SK-N-SH (cell line): ENCODE measurements at regions not wholly inside any gene's neighbourhood (a gene's known extent, or its start where the extent isn't known, plus 50 kb on each side); places are given as distances from the start of the nearest gene placed in this dataset.

Experiments
- CTCF ChIA-PET: fragments of 300-600, 350-600 bp; formaldehyde crosslinking; extraction: SDS; loops from one replicate; lab custom pipeline; 2021; lab: Yijun Ruan, JAX
- POLR2A ChIA-PET: fragments of 350-600 bp; sonication (Branson Sonifier 250); formaldehyde crosslinking; extraction: SDS; loops from one replicate; lab custom pipeline; 2020; ENCODE audit warnings: antibody characterized with exemption, inconsistent platforms; lab: Yijun Ruan, JAX
- DNase-seq: peaks from one replicate; pipeline ENCODE4 v3.0.0; 2012
- H2AFZ ChIP-seq: fragments of 200-600 bp; sonication (generic); 2 replicates; pipeline ENCODE4 v1.8.1; 2016; ENCODE audit warnings: antibody characterized with exemption, mild to moderate bottlenecking, low read depth
- H3F3A ChIP-seq: fragments of 200-600 bp; sonication (generic); replicated peaks from 2 replicates; pipeline ENCODE3; 2016; ENCODE audit warnings: antibody characterized with exemption, mild to moderate bottlenecking; ENCODE audit not compliant: insufficient read depth
- H3K27ac ChIP-seq, 2 experiments: fragments of 200-500 bp in 1 of 2; fragments of 200-600 bp in 1 of 2; sonication (Bioruptor generic) in 1 of 2; sonication (generic), shearing (Covaris generic) in 1 of 2; 2 replicates each; pipeline versions ENCODE4 v1.5.1 to v1.6.1; 2014 to 2016; ENCODE audit warnings: low read depth in 2 of 2, inconsistent platforms in 1 of 2, low read length in 1 of 2, mild to moderate bottlenecking in 1 of 2, mixed read lengths in 1 of 2
- H3K27me3 ChIP-seq: fragments of 200-600 bp; sonication (generic), shearing (Covaris generic); 2 replicates; pipeline ENCODE4 v1.6.1; 2016; ENCODE audit warnings: mixed run types; ENCODE audit not compliant: insufficient read depth
- H3K36me3 ChIP-seq, 2 experiments: fragments of 200-500 bp in 1 of 2; fragments of 200-600 bp in 1 of 2; sonication (Bioruptor generic) in 1 of 2; sonication (generic) in 1 of 2; replicated peaks in 1 of 2; 2 replicates each; pipeline versions ENCODE3 to v1.5.1; 2014 to 2016; ENCODE audit warnings: low read length in 1 of 2, mild to moderate bottlenecking in 1 of 2; ENCODE audit not compliant: insufficient read depth in 2 of 2, control insufficient read depth in 1 of 2
- H3K4me1 ChIP-seq, 2 experiments: fragments of 200-500 bp in 1 of 2; fragments of 200-600 bp in 1 of 2; sonication (Bioruptor generic) in 1 of 2; sonication (generic), shearing (Covaris generic) in 1 of 2; 2 replicates each; pipeline versions ENCODE4 v1.5.1 to v1.6.1; 2014 to 2016; ENCODE audit warnings: low read depth in 1 of 2, low read length in 1 of 2, mixed run types in 1 of 2; ENCODE audit not compliant: insufficient read depth in 2 of 2, control insufficient read depth in 1 of 2
- H3K4me2 ChIP-seq: fragments of 200-600 bp; sonication (generic), shearing (Covaris generic); 2 replicates; pipeline ENCODE4 v1.6.1; 2017; ENCODE audit warnings: mixed run types
- H3K4me3 ChIP-seq, 2 experiments: fragments of 200-500 bp in 1 of 2; fragments of 200-600 bp in 1 of 2; sonication (Bioruptor generic) in 1 of 2; sonication (generic), shearing (Covaris generic) in 1 of 2; 2 replicates each; pipeline versions ENCODE4 v1.5.1 to v1.8.1; 2014 to 2016; ENCODE audit warnings: low read depth in 2 of 2, inconsistent platforms in 1 of 2, low read length in 1 of 2, mild to moderate bottlenecking in 1 of 2, mixed read lengths in 1 of 2, moderate library complexity in 1 of 2
- H3K79me2 ChIP-seq: fragments of 200-600 bp; sonication (generic); 2 replicates; pipeline ENCODE4 v1.8.1; 2017; ENCODE audit warnings: mild to moderate bottlenecking; ENCODE audit not compliant: insufficient read depth
- H3K9ac ChIP-seq: fragments of 200-600 bp; sonication (generic); 2 replicates; pipeline ENCODE4 v1.6.1; 2017; ENCODE audit warnings: mixed run types
- H3K9me2 ChIP-seq: fragments of 200-600 bp; sonication (generic); 2 replicates; pipeline ENCODE4 v1.6.1; 2017; ENCODE audit warnings: mixed run types
- H3K9me3 ChIP-seq: fragments of 200-600 bp; sonication (generic); 2 replicates; pipeline ENCODE4 v1.6.1; 2017; ENCODE audit warnings: mixed run types, mild to moderate bottlenecking, moderate library complexity
- H4K20me1 ChIP-seq: fragments of 200-600 bp; sonication (generic); 2 replicates; pipeline ENCODE4 v1.6.1; 2017; ENCODE audit warnings: mild to moderate bottlenecking, mixed run types; ENCODE audit not compliant: insufficient read depth
- GABPA ChIP-seq: IDR thresholded peaks from 2 replicates; pipeline ENCODE4 v1.4.0; 2012; ENCODE audit warnings: low read depth, mild to moderate bottlenecking
- GATA2 ChIP-seq: sonication (generic); formaldehyde crosslinking; IDR thresholded peaks from 2 replicates; pipeline ENCODE4 v1.5.0; 2020; ENCODE audit warnings: mild to moderate bottlenecking, missing genetic modification reagents
- IRF3 ChIP-seq: fragments of 150-350 bp; IDR thresholded peaks from 2 replicates; pipeline ENCODE4 v1.6.1; 2016; ENCODE audit warnings: mild to moderate bottlenecking, low read depth, low read length
- MAX ChIP-seq: IDR thresholded peaks from 2 replicates; pipeline ENCODE4 v1.4.0; 2012; ENCODE audit warnings: low read depth
- REST ChIP-seq: IDR thresholded peaks from 2 replicates; pipeline ENCODE4 v1.6.1; 2012; ENCODE audit warnings: mild to moderate bottlenecking, low read depth, low read length, moderate library complexity
- RFX5 ChIP-seq: IDR thresholded peaks from 2 replicates; pipeline ENCODE4 v1.6.1; 2012; ENCODE audit warnings: mild to moderate bottlenecking, improper control_type of control experiment, low read length
- SIN3A ChIP-seq: IDR thresholded peaks from 2 replicates; pipeline ENCODE4 v1.6.1; 2012; ENCODE audit warnings: low read depth, mild to moderate bottlenecking, low read length, moderate library complexity, borderline replicate concordance
- SMC3 ChIP-seq: IDR thresholded peaks from 2 replicates; pipeline ENCODE4 v1.6.1; 2012; ENCODE audit warnings: low read depth, low read length, improper control_type of control experiment
- TAF1 ChIP-seq: IDR thresholded peaks from 2 replicates; pipeline ENCODE4 v1.6.1; 2012; ENCODE audit warnings: low read depth, mild to moderate bottlenecking, low read length, moderate library complexity, borderline replicate concordance
- USF1 ChIP-seq: IDR thresholded peaks from 2 replicates; pipeline ENCODE4 v1.4.0; 2012; ENCODE audit warnings: low read depth, borderline replicate concordance
- WGBS: methylation state at CpG from one replicate; pipeline ENCODE4 v1.1.6; 2017; ENCODE audit warnings: low lambda C conversion rate; 5-methylcytosine and 5-hydroxymethylcytosine counted together

- TF ChIP-seq MAX (no peak), SIN3A (no peak), RFX5 (no peak)
Measured at GRCh38 chr3:54026543-54026942, 95.8 kb upstream of the CACNA2D3 start (continued).

- no peaks in the 10 kb centered on the region for H3K4me1 ChIP-seq
- H3F3A ChIP-seq: no peaks in the 10 kb centered on the region
- no peak overlapping the region for H2AFZ ChIP-seq
- TF ChIP-seq IRF3 (no peak), TAF1 (no peak), MAX (no peak), GATA2 (no peak), GABPA (no peak), REST (no peak), USF1 (no peak), SMC3 (no peak)
- TF ChIP-seq, all 33 proteins: peak for 0
- no peak overlapping the region for H3K27ac ChIP-seq
- POLR2A ChIA-PET: no interaction called here
- no peaks in the 10 kb centered on the region for H3K27me3 ChIP-seq
- no peak for DNase-seq
- H4K20me1 ChIP-seq: no peaks in the 10 kb centered on the region
- CTCF ChIA-PET: no interaction called here
- H3K4me3 ChIP-seq: no peak overlapping the region
- no peaks in the 10 kb centered on the region for H3K36me3 ChIP-seq
- H3K9me2 ChIP-seq: no peaks in the 10 kb centered on the region
- H3K9me3 ChIP-seq: no peaks in the 10 kb centered on the region
- no peak overlapping the region for H3K9ac ChIP-seq
- no peaks in the 10 kb centered on the region for H3K79me2 ChIP-seq
- H3K4me2 ChIP-seq: no peak overlapping the region
- WGBS: 8% methylated on average over 3 of the region's 3 CpGs
Measured at GRCh38 chr3:54021071-54021470, 101.3 kb upstream of the CACNA2D3 start.
